ENCODE measurements at regions not wholly inside any gene's neighbourhood (a gene's known extent, or its start where the extent isn't known, plus 50 kb on each side); places are given as distances from the start of the nearest gene placed in this dataset.

DNA sequence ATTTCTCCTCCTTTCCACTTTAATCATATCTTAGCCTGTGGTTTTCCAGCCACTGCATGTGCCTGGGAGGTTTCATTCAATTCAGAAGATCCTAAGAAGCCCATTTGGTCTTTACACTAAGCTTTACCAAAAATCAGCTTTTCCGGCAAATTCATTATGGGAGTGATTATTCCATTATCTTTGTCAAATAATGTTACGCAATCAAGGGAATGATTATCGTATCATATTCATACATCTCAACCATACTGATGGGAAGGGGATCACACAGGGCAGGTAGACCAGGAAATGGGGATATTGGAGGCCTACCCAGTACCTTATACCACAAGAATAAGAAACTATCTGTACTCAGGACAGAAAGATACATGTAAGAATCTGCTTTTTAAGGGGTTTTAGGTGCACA, 440.5 kb downstream of the GPATCH2 start:
- no peaks in the 10 kb centered on the region for H4K20me1 ChIP-seq (replicated peaks; ENCODE audit: control insufficient read depth, insufficient read depth, low read length)
- WGBS (ENCODE audit: insufficient coverage, low coverage, missing lambda C conversion rate): 9% methylated on average over 3 of the region's 3 CpGs
- H3K4me2 ChIP-seq (ENCODE audit: insufficient read depth, low read length): no peak overlapping the region
- DNase-seq (ENCODE audit: extremely low read depth in 1 of 4, low spot score in 3 of 4): no peak
- TF ChIP-seq MAFG (tag; conservative IDR thresholded peaks at IDR 0.05) (no peak), CEBPB (tag; IDR thresholded peaks at IDR 0.05) (peak; percentile 81), YBX1 (IDR thresholded peaks at IDR 0.05) (no peak), CEBPG (CRISPR knock-in tag; IDR thresholded peaks at IDR 0.05) (no peak), CEBPG (tag; conservative IDR thresholded peaks at IDR 0.05 in 1 of 2, IDR thresholded peaks at IDR 0.05 in 1 of 2) (peak in 1 of 2 experiments; percentile 90; a peak in 2 of 4 replicates)
- no peak overlapping the region for H3K4me3 ChIP-seq
- H2AFZ ChIP-seq (ENCODE audit: low read depth, low read length): no peak overlapping the region
- no peak overlapping the region for H3K27ac ChIP-seq (ENCODE audit: extremely low read depth, low read depth, low read length)
- no peaks in the 10 kb centered on the region for H3K27me3 ChIP-seq (ENCODE audit: control insufficient read depth in 2 of 2, insufficient read depth in 2 of 2, low read length in 2 of 2)
- POLR2A ChIA-PET: no interaction called here
- CTCF ChIA-PET (ENCODE audit: low intra/inter-chr PET ratio): no interaction called here
- no peak for ATAC-seq
- intact Hi-C loops (cut with micrococcal nuclease): no loop called here
- no TSS peak for BruUV-seq (replicated peaks)
- no peak overlapping the region for H3K9ac ChIP-seq (ENCODE audit: insufficient read depth in 1 of 2, low read depth in 2 of 2, low read length in 2 of 2)
- no peaks in the 10 kb centered on the region for H3K36me3 ChIP-seq (ENCODE audit: control insufficient read depth, insufficient read depth, low read length)
- H3K79me2 ChIP-seq (ENCODE audit: control insufficient read depth, insufficient read depth, low read length): no peaks in the 10 kb centered on the region
- no peaks in the 10 kb centered on the region; the same call in 1 of the 2 replicates for H3K9me3 ChIP-seq (replicated peaks; ENCODE audit: control insufficient read depth, insufficient read depth, low read depth, low read length)
- FAIRE-seq: no peak
- no peaks in the 10 kb centered on the region for H3K9me1 ChIP-seq (ENCODE audit: control insufficient read depth, insufficient read depth, low read length)
- in situ Hi-C loops (cut with MboI): no loop called here
- no peaks in the 10 kb centered on the region for H3K4me1 ChIP-seq (replicated peaks in 1 of 2; ENCODE audit: control insufficient read depth in 2 of 2, insufficient read depth in 2 of 2, low read length in 2 of 2)

- in situ Hi-C loops (cut with MboI): no loop called here
- ATAC-seq: no peak
- FAIRE-seq: no peak
- POLR2A ChIA-PET: no interaction called here
- intact Hi-C loops (cut with micrococcal nuclease): no loop called here
- Histone ChIP-seq H3K9ac (ENCODE audit: insufficient read depth in 1 of 2, low read depth in 2 of 2, low read length in 2 of 2) (no peak overlapping the region), H3K4me1 (replicated peaks in 1 of 2; ENCODE audit: control insufficient read depth in 2 of 2, insufficient read depth in 2 of 2, low read length in 2 of 2) (no peaks in the 10 kb centered on the region), H3K9me3 (replicated peaks; ENCODE audit: control insufficient read depth, insufficient read depth, low read depth, low read length) (no peaks in the 10 kb centered on the region; the same call in 1 of the 2 replicates), H3K4me3 (no peak overlapping the region), H3K36me3 (ENCODE audit: control insufficient read depth, insufficient read depth, low read length) (no peaks in the 10 kb centered on the region), H4K20me1 (replicated peaks; ENCODE audit: control insufficient read depth, insufficient read depth, low read length) (no peaks in the 10 kb centered on the region), H3K79me2 (ENCODE audit: control insufficient read depth, insufficient read depth, low read length) (no peaks in the 10 kb centered on the region), H3K4me2 (ENCODE audit: insufficient read depth, low read length) (no peak overlapping the region), H3K27me3 (ENCODE audit: control insufficient read depth in 2 of 2, insufficient read depth in 2 of 2, low read length in 2 of 2) (no peaks in the 10 kb centered on the region), H2AFZ (ENCODE audit: low read depth, low read length) (no peak overlapping the region), H3K9me1 (ENCODE audit: control insufficient read depth, insufficient read depth, low read length) (no peaks in the 10 kb centered on the region), H3K27ac (ENCODE audit: extremely low read depth, low read depth, low read length) (no peak overlapping the region)
- DNase-seq (ENCODE audit: extremely low read depth in 1 of 4, low spot score in 3 of 4): no peak
- WGBS (ENCODE audit: insufficient coverage, low coverage, missing lambda C conversion rate): 4% methylated on average over 1 of the region's 1 CpG
- no TSS peak for BruUV-seq (replicated peaks)
- CTCF ChIA-PET (ENCODE audit: low intra/inter-chr PET ratio): no interaction called here
- TF ChIP-seq YBX1 (IDR thresholded peaks at IDR 0.05) (no peak), FOXK2 (conservative IDR thresholded peaks at IDR 0.05 in 1 of 2, IDR thresholded peaks at IDR 0.05 in 1 of 2; ENCODE audit: low read depth in 2 of 2) (no peak), NFE2 (IDR thresholded peaks at IDR 0.05; ENCODE audit: low read depth) (no peak), KLF6 (CRISPR knock-in tag; IDR thresholded peaks at IDR 0.05; ENCODE audit: borderline replicate concordance) (no peak), CBX8 (IDR thresholded peaks at IDR 0.05; ENCODE audit: borderline replicate concordance, extremely low read depth, low read depth, low read length, poor library complexity, severe bottlenecking) (no peak), MCM5 (IDR thresholded peaks at IDR 0.05; ENCODE audit: low read depth) (no peak)
- TF ChIP-seq, protein P1, sequence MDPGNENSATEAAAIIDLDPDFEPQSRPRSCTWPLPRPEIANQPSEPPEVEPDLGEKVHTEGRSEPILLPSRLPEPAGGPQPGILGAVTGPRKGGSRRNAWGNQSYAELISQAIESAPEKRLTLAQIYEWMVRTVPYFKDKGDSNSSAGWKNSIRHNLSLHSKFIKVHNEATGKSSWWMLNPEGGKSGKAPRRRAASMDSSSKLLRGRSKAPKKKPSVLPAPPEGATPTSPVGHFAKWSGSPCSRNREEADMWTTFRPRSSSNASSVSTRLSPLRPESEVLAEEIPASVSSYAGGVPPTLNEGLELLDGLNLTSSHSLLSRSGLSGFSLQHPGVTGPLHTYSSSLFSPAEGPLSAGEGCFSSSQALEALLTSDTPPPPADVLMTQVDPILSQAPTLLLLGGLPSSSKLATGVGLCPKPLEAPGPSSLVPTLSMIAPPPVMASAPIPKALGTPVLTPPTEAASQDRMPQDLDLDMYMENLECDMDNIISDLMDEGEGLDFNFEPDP (CRISPR knock-in tag; IDR thresholded peaks at IDR 0.05): no peak
- TF ChIP-seq, protein P2, sequence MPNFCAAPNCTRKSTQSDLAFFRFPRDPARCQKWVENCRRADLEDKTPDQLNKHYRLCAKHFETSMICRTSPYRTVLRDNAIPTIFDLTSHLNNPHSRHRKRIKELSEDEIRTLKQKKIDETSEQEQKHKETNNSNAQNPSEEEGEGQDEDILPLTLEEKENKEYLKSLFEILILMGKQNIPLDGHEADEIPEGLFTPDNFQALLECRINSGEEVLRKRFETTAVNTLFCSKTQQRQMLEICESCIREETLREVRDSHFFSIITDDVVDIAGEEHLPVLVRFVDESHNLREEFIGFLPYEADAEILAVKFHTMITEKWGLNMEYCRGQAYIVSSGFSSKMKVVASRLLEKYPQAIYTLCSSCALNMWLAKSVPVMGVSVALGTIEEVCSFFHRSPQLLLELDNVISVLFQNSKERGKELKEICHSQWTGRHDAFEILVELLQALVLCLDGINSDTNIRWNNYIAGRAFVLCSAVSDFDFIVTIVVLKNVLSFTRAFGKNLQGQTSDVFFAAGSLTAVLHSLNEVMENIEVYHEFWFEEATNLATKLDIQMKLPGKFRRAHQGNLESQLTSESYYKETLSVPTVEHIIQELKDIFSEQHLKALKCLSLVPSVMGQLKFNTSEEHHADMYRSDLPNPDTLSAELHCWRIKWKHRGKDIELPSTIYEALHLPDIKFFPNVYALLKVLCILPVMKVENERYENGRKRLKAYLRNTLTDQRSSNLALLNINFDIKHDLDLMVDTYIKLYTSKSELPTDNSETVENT (CRISPR knock-in tag; IDR thresholded peaks at IDR 0.05): no peak
These were observed 441.5 kb downstream of the GPATCH2 start for GRCh38 chr1:217189362-217189761.
